Brain microvascular endothelial cell (primary cell): ENCODE measurements at regions not wholly inside any gene's neighbourhood (a gene's known extent, or its start where the extent isn't known, plus 50 kb on each side); places are given as distances from the start of the nearest gene placed in this dataset.

Experiments used
- DNase-seq: peaks from one replicate; pipeline ENCODE4 v3.0.0-alpha.2; 2020
- H3K27ac ChIP-seq: fragments of 250-450 bp; sonication (Bioruptor Pico); 2 replicates; pipeline ENCODE4 v1.5.1; 2020; ENCODE audit warnings: mild to moderate bottlenecking, moderate library complexity
- H3K27me3 ChIP-seq: fragments of 250-450 bp; sonication (Bioruptor Pico); replicated peaks from 2 replicates; pipeline ENCODE4 v1.5.1; 2020; ENCODE audit warnings: mild to moderate bottlenecking
- H3K36me3 ChIP-seq: fragments of 250-450 bp; sonication (Bioruptor Pico); replicated peaks from 2 replicates; pipeline ENCODE4 v1.5.1; 2020; ENCODE audit warnings: mild to moderate bottlenecking
- H3K4me3 ChIP-seq: 2 replicates; pipeline ENCODE4 v1.5.1; 2011; ENCODE audit warnings: low read depth, mild to moderate bottlenecking, control low read depth, low read length, moderate library complexity
- CTCF ChIP-seq: IDR thresholded peaks from 2 replicates; pipeline ENCODE4 v1.5.1; 2011; ENCODE audit warnings: low read depth, mild to moderate bottlenecking, moderate library complexity, low read length, control low read depth, inconsistent platforms; ENCODE audit errors: missing control alignments
- in situ Hi-C: cut with HindIII; loops from 2 replicates; pipeline ENCODE4 v1.10.0; 2017; ENCODE audit warnings: low sequenced_read_pairs, low pct_ligation_motif_present

GRCh38 chr14:38065106-38065762, 142.5 kb upstream of the SSTR1 start:
- Histone ChIP-seq H3K4me3 (no peak overlapping the region), H3K27ac (no peak overlapping the region), H3K36me3 (no peaks in the 10 kb centered on the region), H3K27me3 (no peaks in the 10 kb centered on the region)
- TF ChIP-seq CTCF, result no peak
- in situ Hi-C loops, result no loop called here
- no peak for DNase-seq

GRCh38 chr14:38070061-38070588, 137.6 kb upstream of the SSTR1 start:
- DNase-seq, result no peak
- in situ Hi-C loops, result no loop called here

GRCh38 chr14:38073641-38074040, 134.1 kb upstream of the SSTR1 start:
- in situ Hi-C loops, result no loop called here
- DNase-seq, result no peak
- H3K27me3 ChIP-seq, result no peaks in the 10 kb centered on the region
- TF ChIP-seq CTCF, result no peak
- H3K36me3 ChIP-seq, result no peaks in the 10 kb centered on the region
- no peak overlapping the region for H3K4me3 ChIP-seq
- no peak overlapping the region for H3K27ac ChIP-seq

More at GRCh38 chr14:38070061-38070588, 137.6 kb upstream of the SSTR1 start:
- Histone ChIP-seq H3K36me3 (no peaks in the 10 kb centered on the region), H3K27ac (no peak overlapping the region), H3K4me3 (no peak overlapping the region), H3K27me3 (no peaks in the 10 kb centered on the region)
- no peak for TF ChIP-seq CTCF

- Histone ChIP-seq H3K36me3 (no peaks in the 10 kb centered on the region), H3K27ac (no peak overlapping the region), H3K27me3 (no peaks in the 10 kb centered on the region), H3K4me3 (no peak overlapping the region)
- DNase-seq, result no peak
- in situ Hi-C loops, result no loop called here
- no peak for TF ChIP-seq CTCF
These were observed 133.6 kb upstream of the SSTR1 start for GRCh38 chr14:38074081-38074480.

- H3K27me3 ChIP-seq, result no peaks in the 10 kb centered on the region
- no peak overlapping the region for H3K27ac ChIP-seq
- no peak for TF ChIP-seq CTCF
- H3K36me3 ChIP-seq, result no peaks in the 10 kb centered on the region
- no peak for DNase-seq
- H3K4me3 ChIP-seq, result no peak overlapping the region
- in situ Hi-C loops, result no loop called here
These were observed 132.9 kb upstream of the SSTR1 start for GRCh38 chr14:38074754-38075153.

GRCh38 chr14:38078393-38078792, 129.3 kb upstream of the SSTR1 start:
- Histone ChIP-seq H3K27me3 (no peaks in the 10 kb centered on the region), H3K27ac (no peak overlapping the region), H3K36me3 (no peaks in the 10 kb centered on the region), H3K4me3 (no peak overlapping the region)
- in situ Hi-C loops, result no loop called here
- no peak for TF ChIP-seq CTCF
- DNase-seq, result no peak
